LoVo (cell line): ENCODE measurements at regions not wholly inside any gene's neighbourhood (a gene's known extent, or its start where the extent isn't known, plus 50 kb on each side); places are given as distances from the start of the nearest gene placed in this dataset.

Experiments
- DNase-seq: peaks from one replicate; pipeline ENCODE4 v3.0.0-alpha.2; 2016; ENCODE audit warnings: low spot score

DNA sequence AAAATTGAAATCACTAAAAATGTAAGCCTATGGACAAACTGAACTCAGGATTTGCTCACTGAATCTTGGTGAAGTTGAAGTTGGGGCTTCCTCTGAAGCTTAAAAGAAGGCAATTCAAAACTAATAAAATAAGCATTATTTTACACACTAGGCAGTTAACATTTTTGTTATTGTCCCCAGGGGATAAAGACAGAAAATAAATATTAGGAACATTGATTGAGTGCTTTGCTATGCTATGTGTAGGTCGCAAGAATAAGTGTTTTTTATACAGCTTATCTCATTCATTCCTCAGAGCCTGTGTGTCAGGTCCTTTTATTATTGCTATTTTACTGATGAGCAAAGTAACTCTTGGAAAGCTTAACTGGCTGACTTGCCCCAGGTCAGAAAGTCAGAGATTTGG, 82.2 kb downstream of the ZNF608 start:
- DNase-seq = no peak

- DNase-seq = no peak
These were observed 83.3 kb downstream of the ZNF608 start for GRCh38 chr5:124663101-124663506.

- DNase-seq = peak; percentile 70
These were observed 84.2 kb downstream of the ZNF608 start for GRCh38 chr5:124662181-124662781.

DNA sequence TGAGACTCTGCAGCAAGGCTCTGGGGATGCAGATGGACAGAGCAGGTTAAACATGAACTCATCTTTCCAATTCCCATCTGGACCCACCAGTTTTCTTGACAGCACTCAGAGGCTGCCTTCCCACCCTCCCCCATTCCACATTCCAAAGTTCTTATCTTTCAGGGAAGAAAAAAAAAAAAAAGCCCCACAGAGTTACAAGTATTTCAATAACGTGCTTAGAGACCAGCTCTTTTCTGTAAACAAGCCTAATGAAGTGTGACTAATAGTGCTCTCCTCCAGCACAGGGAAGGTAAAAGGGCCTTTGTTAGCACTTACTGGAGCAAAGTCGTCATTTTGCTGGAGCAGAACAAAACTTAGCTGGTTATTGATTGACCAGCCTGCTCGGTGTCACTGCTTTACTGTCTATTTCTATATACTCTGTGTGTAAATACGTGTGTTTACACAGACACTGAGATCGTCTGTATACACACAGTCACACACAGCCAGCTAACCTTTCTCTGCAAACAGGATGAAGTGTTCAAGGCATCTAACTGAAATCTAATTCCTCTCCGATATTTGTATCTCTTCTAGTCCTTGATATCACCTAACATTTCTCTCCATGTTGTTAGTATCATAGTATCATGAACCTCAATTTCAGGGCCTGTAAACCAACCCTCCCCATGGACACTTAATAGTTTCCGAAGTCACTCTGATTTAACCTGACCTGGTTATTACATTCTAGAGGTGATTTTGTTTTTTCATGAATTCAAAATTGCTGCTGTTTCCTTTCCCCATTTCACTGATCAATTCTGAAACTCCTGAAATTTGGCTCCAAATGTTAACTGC, 84.9 kb downstream of the ZNF608 start:
- DNase-seq = peak; percentile 88

DNA sequence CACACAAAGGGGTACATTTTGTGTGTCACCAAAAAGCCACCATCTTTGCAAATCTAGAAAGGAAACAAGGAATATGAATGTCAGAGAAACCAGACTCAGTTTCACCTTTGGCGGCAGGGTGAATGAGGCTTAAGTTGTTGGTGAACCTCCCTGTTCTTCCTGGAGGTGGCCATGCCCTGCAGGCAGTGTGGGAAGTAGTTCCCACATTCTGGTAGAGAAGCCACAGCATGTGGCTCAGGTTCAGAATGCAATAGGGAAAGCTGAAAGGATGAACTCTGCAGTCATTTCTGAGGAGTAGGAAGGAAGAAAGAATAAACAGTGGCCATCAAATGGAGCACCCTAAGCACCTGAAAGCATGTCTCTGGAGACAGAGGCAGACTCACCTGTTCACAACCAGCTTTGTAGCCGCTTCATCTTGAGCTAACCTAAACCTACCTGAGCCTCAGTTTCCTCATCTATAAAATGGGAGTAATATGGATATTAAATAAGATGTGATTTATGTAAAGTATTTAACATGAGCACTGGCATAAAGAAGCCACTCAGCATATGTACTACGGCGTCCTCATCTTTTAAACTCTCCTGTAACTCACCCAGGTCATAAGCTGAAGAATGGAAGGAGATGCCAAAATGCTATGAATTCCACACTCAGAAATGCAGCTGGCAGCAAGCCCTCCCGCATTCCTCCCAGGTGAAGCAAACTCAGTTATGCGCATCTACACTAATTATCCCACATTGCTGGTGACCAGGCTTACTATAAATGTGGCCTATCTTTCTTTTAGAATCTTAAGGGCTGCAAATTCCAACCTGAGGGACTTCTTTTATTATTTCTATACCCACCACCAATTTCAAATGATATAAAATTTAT, 86.0 kb downstream of the ZNF608 start:
- DNase-seq = peak; percentile 51

- DNase-seq = no peak
These were observed 86.6 kb downstream of the ZNF608 start for GRCh38 chr5:124659798-124660197.

DNA sequence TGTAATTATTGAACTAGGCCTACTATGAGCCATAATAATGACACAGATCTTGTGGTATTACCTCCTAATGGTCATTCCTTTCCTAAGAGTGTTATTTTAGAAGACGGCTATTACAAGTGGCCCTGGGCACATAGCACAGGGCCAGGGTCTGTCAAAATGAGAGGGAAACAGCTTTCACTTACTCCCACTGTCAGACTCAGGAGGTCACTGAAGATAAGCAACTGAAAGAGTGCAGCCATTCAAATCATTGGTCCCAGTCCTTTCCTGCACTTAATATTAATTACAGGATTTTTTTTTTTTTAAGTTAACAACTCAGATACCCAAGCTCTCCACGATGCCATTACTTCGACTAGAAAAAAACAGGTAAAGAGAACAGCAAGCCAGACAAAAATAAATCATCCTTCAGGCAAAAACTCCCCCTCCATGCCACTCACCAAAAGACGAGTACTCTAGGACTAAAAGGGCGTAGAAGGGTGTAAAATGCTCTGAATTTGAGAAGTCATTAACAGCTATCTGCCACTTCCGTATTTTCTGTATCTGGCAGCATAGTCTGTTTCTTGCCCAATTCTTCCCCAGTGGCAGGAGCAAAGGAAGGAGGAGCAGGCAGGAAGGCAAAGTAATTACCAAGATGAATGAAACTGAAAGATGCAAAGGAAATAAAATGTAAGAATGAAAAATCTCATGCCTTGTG, 87.4 kb downstream of the ZNF608 start:
- DNase-seq = no peak

GRCh38 chr5:124655921-124656511, 90.4 kb downstream of the ZNF608 start:
- DNase-seq = peak; percentile 93

DNA sequence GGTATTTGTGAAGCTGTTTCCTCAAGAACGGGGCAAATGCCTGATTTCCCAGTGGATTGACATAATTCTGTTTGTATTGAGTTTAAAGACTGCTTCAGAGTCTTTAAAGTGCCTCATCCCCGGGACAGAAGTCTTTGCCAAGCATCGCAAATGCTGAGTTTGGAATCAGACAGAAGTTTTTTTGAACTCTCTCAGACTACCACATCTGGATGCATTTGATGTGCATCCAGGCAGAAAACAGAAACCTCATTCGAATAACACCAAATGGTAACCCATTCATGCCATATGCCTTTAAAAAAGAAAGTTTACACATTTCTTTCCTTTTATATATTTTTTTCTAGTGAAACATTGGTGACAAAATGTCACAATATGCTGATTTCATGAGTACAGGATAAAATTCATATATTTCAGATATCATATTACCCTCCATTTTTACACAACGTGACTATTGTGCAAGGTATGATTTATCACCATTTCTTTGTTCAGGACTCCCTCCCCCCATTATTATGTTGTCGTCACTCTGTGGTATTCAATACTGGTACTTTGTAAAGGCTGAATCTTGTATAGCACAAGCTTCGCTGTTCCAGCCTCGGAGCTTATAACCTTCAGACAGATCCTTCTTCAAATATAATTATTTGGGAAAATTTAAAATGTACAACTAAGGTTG, 91.1 kb downstream of the ZNF608 start:
- DNase-seq = peak; percentile 38

DNA sequence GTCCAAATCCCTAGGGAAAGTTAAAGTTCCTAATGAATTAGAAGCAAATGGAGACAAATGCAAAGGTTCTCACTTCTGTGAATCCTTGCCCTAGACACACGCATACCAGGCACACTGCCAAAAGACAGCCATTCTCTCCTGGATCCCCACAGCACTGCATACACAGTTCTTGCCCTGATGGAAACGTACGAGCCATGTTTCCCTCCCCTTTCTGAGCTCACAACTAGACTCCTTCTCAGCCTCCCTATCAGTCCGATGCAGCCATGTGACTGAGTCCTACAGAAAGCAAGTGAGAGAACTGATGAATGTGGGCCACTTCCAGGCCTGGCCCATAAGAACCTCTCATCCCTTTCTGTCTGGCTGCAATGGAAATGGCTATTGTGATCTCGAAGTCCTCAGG, 92.0 kb downstream of the ZNF608 start:
- no peak for DNase-seq

- no peak for DNase-seq
These were observed 92.8 kb downstream of the ZNF608 start for GRCh38 chr5:124653666-124654065.

- DNase-seq = no peak
These were observed 93.5 kb downstream of the ZNF608 start for GRCh38 chr5:124652892-124653441.

DNA sequence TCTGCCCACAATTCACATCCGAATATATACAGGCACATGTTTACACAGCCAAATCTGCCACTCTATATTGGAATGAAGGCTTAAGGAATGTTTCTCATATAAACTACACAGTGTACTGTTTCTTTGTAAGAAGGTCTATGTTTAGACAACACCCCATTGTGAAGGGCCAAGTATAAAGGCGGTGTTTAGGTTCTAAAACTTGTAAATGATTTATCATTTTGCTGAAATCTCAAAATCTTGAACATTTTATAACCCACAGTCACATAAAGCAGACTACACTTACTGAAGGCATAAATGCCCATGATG, 94.0 kb downstream of the ZNF608 start:
- DNase-seq = no peak

DNA sequence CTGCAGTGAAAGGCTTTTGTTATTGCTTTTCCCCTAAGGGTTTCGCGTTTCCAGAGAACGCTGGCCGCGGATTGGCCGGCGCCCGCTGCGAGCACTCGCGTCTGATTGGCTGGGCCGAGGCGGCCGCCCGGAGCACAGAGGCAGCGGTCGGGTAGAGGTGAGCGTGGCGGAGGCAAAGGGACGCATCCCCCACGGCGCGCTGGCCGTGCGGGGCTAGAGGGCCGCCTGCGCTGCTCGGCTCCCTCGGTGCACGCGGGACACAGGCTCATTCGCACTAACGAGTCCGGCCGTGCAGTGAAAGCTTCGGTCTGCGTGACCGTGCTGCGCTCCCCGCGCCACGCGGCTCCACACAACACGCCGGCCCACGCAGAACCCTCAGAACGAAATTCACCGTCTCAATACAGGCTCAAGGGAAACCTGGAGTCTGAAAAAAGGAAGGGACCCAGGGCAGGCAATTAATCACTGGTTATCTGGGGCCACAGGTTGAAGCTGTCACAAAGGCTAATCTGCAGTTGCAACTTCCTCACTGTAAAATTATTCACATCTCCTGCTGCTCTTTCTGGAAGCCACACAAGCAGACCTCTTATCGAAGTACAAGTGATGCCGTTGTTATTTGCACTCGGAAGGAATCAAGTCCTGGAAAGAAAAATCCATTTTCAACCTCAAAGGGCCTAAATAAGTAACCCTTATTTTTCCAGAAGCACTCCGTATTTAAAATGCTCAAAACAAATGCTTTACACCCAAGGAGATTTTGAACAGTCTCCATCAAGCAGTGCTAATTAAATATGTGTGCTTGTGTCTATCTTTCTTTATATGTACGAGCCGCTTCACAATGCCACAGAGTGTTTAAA, 94.6 kb downstream of the ZNF608 start:
- DNase-seq = peak; percentile 90

DNA sequence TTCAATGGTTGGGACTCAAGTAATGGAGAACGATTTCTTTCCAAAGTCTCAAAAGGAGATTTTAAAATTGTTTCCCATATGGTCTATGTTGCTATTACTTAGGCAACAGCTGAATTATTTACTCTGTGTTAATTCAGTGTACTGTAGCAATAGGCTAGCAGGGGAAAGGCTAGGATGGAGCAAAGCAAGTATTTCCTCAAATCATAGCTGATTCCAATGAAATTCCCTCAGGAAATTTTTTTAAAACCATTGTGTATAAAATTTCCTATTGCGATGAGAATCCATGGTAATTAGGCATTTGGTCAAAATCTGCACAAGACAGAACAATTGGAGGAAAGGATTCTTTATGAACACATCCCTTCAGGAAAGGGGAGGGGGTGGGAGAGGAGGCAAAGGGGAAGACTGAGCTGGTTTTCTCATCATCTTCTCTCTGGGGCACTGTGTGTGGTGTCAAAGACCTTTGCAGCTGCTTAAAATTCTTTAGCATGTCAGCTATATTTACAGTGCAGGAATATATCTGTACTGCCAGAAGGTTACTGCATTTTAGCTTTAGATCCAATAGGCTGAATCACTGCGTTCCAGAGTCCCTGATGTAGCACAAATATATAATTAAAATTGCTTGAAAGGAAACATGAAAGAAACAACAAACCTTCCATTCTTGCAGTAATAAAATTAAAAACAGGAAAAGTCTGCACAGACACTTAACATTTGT, 95.3 kb downstream of the ZNF608 start:
- DNase-seq = no peak

GRCh38 chr5:124650147-124650561, 96.3 kb downstream of the ZNF608 start:
- DNase-seq = no peak

- DNase-seq = peak; percentile 82
These were observed 96.8 kb downstream of the ZNF608 start for GRCh38 chr5:124649491-124650146.

- no peak for DNase-seq
These were observed 97.5 kb downstream of the ZNF608 start for GRCh38 chr5:124648902-124649467.

DNA sequence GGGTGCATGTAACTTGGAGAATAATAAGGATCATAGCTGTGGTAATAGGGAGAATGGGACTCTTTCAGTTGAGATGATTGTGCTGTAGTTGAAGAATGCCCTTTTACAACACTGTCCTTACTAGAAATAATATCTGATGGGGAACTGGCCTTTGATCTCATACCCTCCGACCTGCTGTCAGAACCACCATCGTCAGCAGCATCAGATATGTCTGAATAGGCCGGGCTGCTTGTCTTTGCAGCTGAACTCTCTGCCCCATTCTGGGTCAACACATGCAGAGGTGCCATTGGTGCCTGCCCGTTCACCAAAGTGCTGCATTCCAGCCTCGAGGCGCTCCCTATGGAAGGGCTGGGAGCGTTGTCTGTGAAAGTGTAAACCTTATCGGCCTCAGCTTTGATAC, 99.1 kb downstream of the ZNF608 start:
- no peak for DNase-seq
